Mesenchymal stem cell (in vitro differentiated cells and primary cell): ENCODE measurements at regions not wholly inside any gene's neighbourhood (a gene's known extent, or its start where the extent isn't known, plus 50 kb on each side); places are given as distances from the start of the nearest gene placed in this dataset.

ENCODE experiments used
- DNase-seq: peaks from one replicate; pipeline ENCODE4 v3.0.0-alpha.2; 2013
- H2AFZ ChIP-seq: one replicate; pipeline ENCODE4 v1.6.1; 2013; ENCODE audit warnings: low read depth, mild to moderate bottlenecking, control low read depth, inconsistent platforms, low read length, moderate library complexity
- H2AK5ac ChIP-seq: 2 replicates; pipeline ENCODE4 v1.6.1; 2013; ENCODE audit warnings: low read length, moderate library complexity, mild to moderate bottlenecking, inconsistent platforms; ENCODE audit not compliant: severe bottlenecking
- H2BK120ac ChIP-seq: one replicate; pipeline ENCODE4 v1.6.1; 2013; ENCODE audit warnings: low read depth, mild to moderate bottlenecking, inconsistent platforms, low read length, moderate library complexity
- H2BK12ac ChIP-seq, 2 experiments: one replicate each; pipeline ENCODE4 v1.6.1; 2013; ENCODE audit warnings: inconsistent platforms in 2 of 2, low read length in 2 of 2, mild to moderate bottlenecking in 2 of 2, moderate library complexity in 2 of 2, control low read depth in 1 of 2
- H2BK15ac ChIP-seq: one replicate; pipeline ENCODE4 v1.6.1; 2013; ENCODE audit warnings: mild to moderate bottlenecking, low read depth, inconsistent platforms; ENCODE audit not compliant: poor library complexity, severe bottlenecking
- H2BK5ac ChIP-seq: 2 replicates; pipeline ENCODE4 v1.6.1; 2013; ENCODE audit warnings: low read depth, mild to moderate bottlenecking, low read length, control low read depth, inconsistent platforms; ENCODE audit not compliant: poor library complexity, severe bottlenecking
- H3K14ac ChIP-seq, 2 experiments: one replicate each; pipeline ENCODE4 v1.6.1; 2013; ENCODE audit warnings: inconsistent platforms in 2 of 2, low read length in 2 of 2, control low read depth in 1 of 2, mild to moderate bottlenecking in 1 of 2, moderate library complexity in 1 of 2
- H3K18ac ChIP-seq, 2 experiments: one replicate each; pipeline ENCODE4 v1.6.1; 2013; ENCODE audit warnings: inconsistent platforms in 2 of 2, low read length in 2 of 2, control low read depth in 1 of 2, low read depth in 1 of 2, mild to moderate bottlenecking in 1 of 2
- H3K23ac ChIP-seq, 2 experiments: one replicate each; pipeline ENCODE4 v1.6.1; 2013; ENCODE audit warnings: inconsistent platforms in 2 of 2, low read length in 2 of 2, mild to moderate bottlenecking in 2 of 2, moderate library complexity in 2 of 2, control low read depth in 1 of 2
- H3K27ac ChIP-seq: 2 replicates; pipeline ENCODE4 v1.5.1; 2013; ENCODE audit warnings: mild to moderate bottlenecking, moderate library complexity, low read length, control low read depth, inconsistent platforms; ENCODE audit not compliant: poor library complexity, severe bottlenecking
- H3K27me3 ChIP-seq, 2 experiments: 2 replicates each; pipeline versions ENCODE4 v1.6.1 to v1.7.0; 2013; ENCODE audit warnings: low read length in 2 of 2, mild to moderate bottlenecking in 2 of 2, moderate library complexity in 2 of 2, control low read depth in 1 of 2, inconsistent platforms in 1 of 2; ENCODE audit not compliant: control insufficient read depth in 1 of 2, insufficient read depth in 1 of 2
- H3K36me3 ChIP-seq, 2 experiments: 2 replicates each; pipeline versions ENCODE4 v1.6.1 to v1.7.0; 2013; ENCODE audit warnings: low read length in 2 of 2, control low read depth in 1 of 2, inconsistent platforms in 1 of 2, low read depth in 1 of 2, mild to moderate bottlenecking in 1 of 2; ENCODE audit not compliant: insufficient read depth in 2 of 2, control insufficient read depth in 1 of 2
- H3K4ac ChIP-seq, 2 experiments: one replicate each; pipeline ENCODE4 v1.6.1; 2013; ENCODE audit warnings: inconsistent platforms in 2 of 2, low read length in 2 of 2, mild to moderate bottlenecking in 2 of 2, moderate library complexity in 2 of 2, control low read depth in 1 of 2, low read depth in 1 of 2
- H3K4me1 ChIP-seq: 2 replicates; pipeline ENCODE4 v1.6.1; 2013; ENCODE audit warnings: low read depth, low read length, control low read depth; ENCODE audit not compliant: control insufficient read depth, insufficient read depth
- H3K4me2 ChIP-seq: 2 replicates; pipeline ENCODE4 v1.6.1; 2013; ENCODE audit warnings: low read length, mild to moderate bottlenecking, inconsistent platforms; ENCODE audit not compliant: poor library complexity, severe bottlenecking
- H3K4me3 ChIP-seq, 2 experiments: 2 replicates each; pipeline versions ENCODE4 v1.5.1 to v1.7.0; 2013; ENCODE audit warnings: low read length in 2 of 2, mild to moderate bottlenecking in 2 of 2, control low read depth in 1 of 2, low read depth in 1 of 2; ENCODE audit not compliant: insufficient read depth in 1 of 2
- H3K79me1 ChIP-seq: replicated peaks from 2 replicates; pipeline ENCODE4 v1.6.1; 2013; ENCODE audit warnings: mild to moderate bottlenecking, control low read depth, low read length, inconsistent platforms; ENCODE audit not compliant: poor library complexity, severe bottlenecking
- H3K9ac ChIP-seq: 2 replicates; pipeline ENCODE4 v1.7.0; 2013; ENCODE audit warnings: mild to moderate bottlenecking, low read length, moderate library complexity
- H3K9me3 ChIP-seq: 2 replicates; pipeline ENCODE4 v1.7.0; 2013; ENCODE audit warnings: mild to moderate bottlenecking, low read length; ENCODE audit not compliant: control insufficient read depth
- H4K8ac ChIP-seq: one replicate; pipeline ENCODE4 v1.6.1; 2013; ENCODE audit warnings: inconsistent platforms, mild to moderate bottlenecking, low read length, moderate library complexity
- H4K91ac ChIP-seq: one replicate; pipeline ENCODE4 v1.6.1; 2013; ENCODE audit warnings: mild to moderate bottlenecking, low read length, inconsistent platforms
- WGBS: methylation state at CpG from one replicate; pipeline ENCODE4 v1.1.7; 2013; ENCODE audit warnings: mixed read lengths; 5-methylcytosine and 5-hydroxymethylcytosine counted together

- WGBS = 66% methylated on average over 12 of the region's 13 CpGs
Observed at GRCh38 chr15:66644000-66644787, 57.8 kb upstream of the SMAD6 start.

GRCh38 chr15:66644869-66645268 lies 57.2 kb upstream of the SMAD6 start:
- H2AK5ac ChIP-seq = no peak overlapping the region
- H2BK120ac ChIP-seq = peak overlapping the region; percentile 89
- 35% methylated on average over 5 of the region's 5 CpGs for WGBS

More at GRCh38 chr15:66644000-66644787, 57.8 kb upstream of the SMAD6 start:
- H3K14ac ChIP-seq = no peak overlapping the region
- H2BK12ac ChIP-seq = peak overlapping the region; percentile 18 to 94
- H3K4me2 ChIP-seq = no peak overlapping the region
- H3K27me3 ChIP-seq = no peaks in the 10 kb centered on the region
- H2AK5ac ChIP-seq = no peak overlapping the region
- no peak overlapping the region for H3K23ac ChIP-seq
- H2BK15ac ChIP-seq = peak overlapping the region; percentile 80
- H3K36me3 ChIP-seq = no peaks in the 10 kb centered on the region
- H2AFZ ChIP-seq = peak overlapping the region; percentile 96
- H3K27ac ChIP-seq = no peak overlapping the region
- peak overlapping the region; percentile 92 for H4K91ac ChIP-seq
- H3K4ac ChIP-seq = peak overlapping the region; percentile 64 to 92
- peaks cover 11% of the 10 kb centered on the region for H3K4me1 ChIP-seq
- H3K9me3 ChIP-seq = no peaks in the 10 kb centered on the region
- H2BK120ac ChIP-seq = peak overlapping the region; percentile 92
- no peak overlapping the region for H3K4me3 ChIP-seq
- no peak overlapping the region for H3K9ac ChIP-seq
- DNase-seq = no peak
- no peaks in the 10 kb centered on the region for H3K79me1 ChIP-seq
- no peak overlapping the region for H2BK5ac ChIP-seq
- peak overlapping the region; percentile 99 for H4K8ac ChIP-seq
- peak overlapping the region; percentile 87 to 95 for H3K18ac ChIP-seq

GRCh38 chr15:66646308-66646707 lies 55.7 kb upstream of the SMAD6 start:
- H3K27me3 ChIP-seq = no peaks in the 10 kb centered on the region
- no peak overlapping the region for H3K9ac ChIP-seq
- DNase-seq = peak; percentile 50
- H3K79me1 ChIP-seq = no peaks in the 10 kb centered on the region
- H2BK15ac ChIP-seq = no peak overlapping the region
- H4K91ac ChIP-seq = no peak overlapping the region
- no peak overlapping the region for H4K8ac ChIP-seq
- no peak overlapping the region for H2BK120ac ChIP-seq
- H2BK12ac ChIP-seq = peak overlapping the region in 1 of 2 experiments; percentile 29
- no peaks in the 10 kb centered on the region for H3K9me3 ChIP-seq
- WGBS = 67% methylated on average over 8 of the region's 9 CpGs
- peaks cover 14% of the 10 kb centered on the region for H3K4me1 ChIP-seq
- H3K4me3 ChIP-seq = no peak overlapping the region
- no peak overlapping the region for H3K4me2 ChIP-seq
- no peak overlapping the region for H3K27ac ChIP-seq
- H3K36me3 ChIP-seq = no peaks in the 10 kb centered on the region
- H3K14ac ChIP-seq = no peak overlapping the region
- no peak overlapping the region for H3K4ac ChIP-seq
- no peak overlapping the region for H3K18ac ChIP-seq
- no peak overlapping the region for H2AFZ ChIP-seq
- H2BK5ac ChIP-seq = no peak overlapping the region
- H3K23ac ChIP-seq = no peak overlapping the region
- H2AK5ac ChIP-seq = no peak overlapping the region

More at GRCh38 chr15:66644869-66645268, 57.2 kb upstream of the SMAD6 start:
- peak overlapping the region; percentile 96 for H2AFZ ChIP-seq
- no peak overlapping the region for H3K4me2 ChIP-seq
- H4K8ac ChIP-seq = peak overlapping the region; percentile 99
- H3K18ac ChIP-seq = peak overlapping the region; percentile 87 to 95
- H3K27ac ChIP-seq = no peak overlapping the region
- H3K4me3 ChIP-seq = no peak overlapping the region
- peak overlapping the region in 1 of 2 experiments; percentile 78 for H3K14ac ChIP-seq
- no peaks in the 10 kb centered on the region for H3K79me1 ChIP-seq
- peak overlapping the region in 1 of 2 experiments; percentile 83 for H3K23ac ChIP-seq
- H2BK5ac ChIP-seq = no peak overlapping the region
- H2BK12ac ChIP-seq = peak overlapping the region; percentile 18 to 94
- peak; percentile 70 for DNase-seq
- no peak overlapping the region for H3K9ac ChIP-seq
- no peaks in the 10 kb centered on the region for H3K9me3 ChIP-seq
- H3K36me3 ChIP-seq = no peaks in the 10 kb centered on the region
- H3K4me1 ChIP-seq = peaks cover 10% of the 10 kb centered on the region
- peak overlapping the region; percentile 80 for H2BK15ac ChIP-seq
- H3K4ac ChIP-seq = peak overlapping the region; percentile 64 to 92
- peak overlapping the region; percentile 88 for H4K91ac ChIP-seq
- H3K27me3 ChIP-seq = no peaks in the 10 kb centered on the region

GRCh38 chr15:66646799-66647198 lies 55.2 kb upstream of the SMAD6 start:
- Histone ChIP-seq H3K79me1 (no peaks in the 10 kb centered on the region), H3K23ac (no peak overlapping the region)

More at GRCh38 chr15:66646799-66647198, 55.2 kb upstream of the SMAD6 start:
- peak overlapping the region in 1 of 2 experiments; percentile 26 for H3K4ac ChIP-seq
- H3K9ac ChIP-seq = no peak overlapping the region
- no peak overlapping the region for H2AFZ ChIP-seq
- H3K18ac ChIP-seq = peak overlapping the region in 1 of 2 experiments; percentile 63
- no peaks in the 10 kb centered on the region for H3K9me3 ChIP-seq
- peaks cover 14% of the 10 kb centered on the region for H3K4me1 ChIP-seq
- H3K14ac ChIP-seq = no peak overlapping the region
- H3K4me3 ChIP-seq = no peak overlapping the region
- no peak overlapping the region for H2AK5ac ChIP-seq
- no peak overlapping the region for H2BK120ac ChIP-seq
- peak overlapping the region in 1 of 2 experiments; percentile 88 for H2BK12ac ChIP-seq
- H3K27ac ChIP-seq = no peak overlapping the region
- H4K8ac ChIP-seq = no peak overlapping the region
- no peaks in the 10 kb centered on the region for H3K27me3 ChIP-seq
- peak overlapping the region; percentile 80 for H4K91ac ChIP-seq
- no peak overlapping the region for H2BK15ac ChIP-seq
- H3K36me3 ChIP-seq = no peaks in the 10 kb centered on the region
- H2BK5ac ChIP-seq = no peak overlapping the region
- H3K4me2 ChIP-seq = no peak overlapping the region
- no peak for DNase-seq
